Skeletal muscle tissue (tissue), 3 donors: ENCODE measurements at regions not wholly inside any gene's neighbourhood (a gene's known extent, or its start where the extent isn't known, plus 50 kb on each side); places are given as distances from the start of the nearest gene placed in this dataset.
"Not testable (repeated sequence)": the region's sequence is repeated elsewhere in the genome, so short reads cannot be mapped to it uniquely, and the experiment has no call there.

Experiments used
- H3K27ac ChIP-seq: one replicate; pipeline ENCODE4 v1.7.0; 2013; ENCODE audit warnings: mild to moderate bottlenecking, low read depth, low read length, inconsistent platforms
- H3K27me3 ChIP-seq, 3 donors: one replicate each; pipeline ENCODE4 v1.7.0; 2013; ENCODE audit warnings: low read length in 3 of 3; ENCODE audit not compliant: control insufficient read depth in 3 of 3, insufficient read depth in 3 of 3
- H3K36me3 ChIP-seq, 3 donors: one replicate each; pipeline ENCODE4 v1.7.0; 2013; ENCODE audit warnings: low read length in 3 of 3; ENCODE audit not compliant: control insufficient read depth in 3 of 3, insufficient read depth in 3 of 3
- H3K4me1 ChIP-seq, 3 donors: one replicate each; pipeline ENCODE4 v1.7.0; 2013; ENCODE audit warnings: low read length in 3 of 3, mild to moderate bottlenecking in 3 of 3; ENCODE audit not compliant: control insufficient read depth in 3 of 3, insufficient read depth in 3 of 3
- H3K4me3 ChIP-seq, 3 donors: one replicate each; pipeline ENCODE4 v1.7.0; 2013; ENCODE audit warnings: low read length in 3 of 3
- H3K9ac ChIP-seq, 3 donors: one replicate each; pipeline ENCODE4 v1.7.0; 2013; ENCODE audit warnings: low read length in 3 of 3, mild to moderate bottlenecking in 3 of 3, moderate library complexity in 2 of 3, low read depth in 1 of 3
- H3K9me3 ChIP-seq, 3 donors: one replicate each; pipeline ENCODE4 v1.7.0; 2013; ENCODE audit warnings: low read length in 3 of 3; ENCODE audit not compliant: control insufficient read depth in 3 of 3
- donor health status: Osteomylitis.

GRCh38 chr20:43349841-43350240 lies 107.9 kb upstream of the SRSF6 start:
- no peaks in the 10 kb centered on the region for H3K4me1 ChIP-seq
- no peak overlapping the region for H3K27ac ChIP-seq
- no peaks in the 10 kb centered on the region for H3K27me3 ChIP-seq
- H3K9me3 ChIP-seq: no peaks in the 10 kb centered on the region
- no peaks in the 10 kb centered on the region for H3K36me3 ChIP-seq
- H3K9ac ChIP-seq: no peak overlapping the region
- H3K4me3 ChIP-seq: no peak overlapping the region

GRCh38 chr20:43347839-43348238 lies 109.9 kb upstream of the SRSF6 start:
- H3K27me3 ChIP-seq, H3K27ac ChIP-seq, H3K9me3 ChIP-seq: not testable (repeated sequence)

DNA sequence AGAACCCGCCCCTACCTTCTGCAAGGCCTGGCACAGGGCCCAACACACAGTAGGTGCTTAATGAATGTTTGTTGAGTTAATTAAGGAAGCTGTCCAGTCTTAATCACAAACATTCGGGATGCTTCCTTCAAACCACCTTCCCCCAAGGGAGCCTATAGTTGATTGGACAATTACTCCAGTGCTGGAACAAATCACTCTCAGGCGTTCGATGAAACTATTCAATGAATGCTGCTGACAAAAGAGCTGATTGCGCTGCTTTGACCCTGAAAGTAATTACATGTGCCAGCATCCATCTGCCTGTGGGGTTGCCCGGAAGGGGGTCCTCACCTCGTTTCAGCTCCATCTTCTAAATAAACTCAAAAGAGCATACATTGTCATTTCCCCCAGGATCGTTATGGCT lies 112.0 kb upstream of the SRSF6 start:
- Histone ChIP-seq H3K27ac (no peak overlapping the region), H3K36me3 (no peaks in the 10 kb centered on the region), H3K4me1 (no peaks in the 10 kb centered on the region), H3K27me3 (no peaks in the 10 kb centered on the region), H3K9ac (no peak overlapping the region), H3K4me3 (no peak overlapping the region), H3K9me3 (no peaks in the 10 kb centered on the region)

More at GRCh38 chr20:43347839-43348238, 109.9 kb upstream of the SRSF6 start:
- H3K36me3 ChIP-seq, H3K4me1 ChIP-seq, H3K4me3 ChIP-seq, H3K9ac ChIP-seq: not testable (repeated sequence)

GRCh38 chr20:43341511-43341910 lies 116.2 kb upstream of the SRSF6 start:
- Histone ChIP-seq H3K27ac (no peak overlapping the region), H3K9me3 (no peaks in the 10 kb centered on the region), H3K27me3 (no peaks in the 10 kb centered on the region), H3K9ac (no peak overlapping the region), H3K4me1 (no peaks in the 10 kb centered on the region), H3K36me3 (no peaks in the 10 kb centered on the region), H3K4me3 (no peak overlapping the region)

DNA sequence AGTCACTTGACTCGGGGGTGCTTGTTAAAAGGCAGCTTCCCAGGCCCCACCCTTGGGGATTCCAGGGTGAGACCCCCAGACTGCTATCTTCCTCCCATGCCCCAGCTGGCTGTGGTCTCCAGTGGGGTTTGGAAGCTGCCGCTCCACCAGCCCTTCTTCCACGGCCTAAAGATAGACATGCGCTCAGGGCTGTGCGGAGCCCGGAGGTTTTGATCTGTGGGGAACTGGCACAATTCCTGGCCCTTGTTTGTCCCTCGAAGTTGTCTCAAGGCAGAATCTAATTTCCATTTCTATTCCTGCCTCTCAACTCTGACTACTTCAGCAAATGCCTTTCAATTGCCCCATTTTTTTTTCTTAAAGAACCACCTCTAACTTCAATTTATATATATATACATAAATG lies 120.7 kb upstream of the SRSF6 start:
- H3K36me3 ChIP-seq: no peaks in the 10 kb centered on the region
- H3K9ac ChIP-seq: no peak overlapping the region

DNA sequence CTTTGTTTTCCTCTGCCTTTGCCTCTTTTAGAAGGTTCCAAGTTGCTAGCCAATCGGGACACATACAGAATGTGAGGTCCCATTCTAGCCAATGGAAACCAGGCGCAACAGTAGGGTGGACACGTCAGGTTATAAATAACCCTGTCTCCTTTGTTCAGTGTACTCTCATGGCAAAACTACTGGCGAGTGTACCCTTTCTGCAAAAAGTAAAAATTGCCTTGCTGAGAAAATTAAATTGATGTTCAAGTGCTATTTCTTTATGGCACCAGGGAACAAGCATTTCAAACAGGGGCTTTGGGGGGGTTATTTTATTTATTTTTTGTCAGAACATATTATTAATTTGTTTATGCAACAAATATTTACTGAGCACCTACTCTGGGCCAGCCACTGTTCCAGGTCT lies 123.6 kb upstream of the SRSF6 start:
- Histone ChIP-seq H3K27me3 (no peaks in the 10 kb centered on the region), H3K9ac (no peak overlapping the region), H3K27ac (no peak overlapping the region), H3K9me3 (peaks cover 0 to 6% (median 5%) of the 10 kb centered on the region in 3 donors), H3K4me1 (no peaks in the 10 kb centered on the region), H3K36me3 (no peaks in the 10 kb centered on the region), H3K4me3 (no peak overlapping the region)

More for the DNA sequence above, 120.7 kb upstream of the SRSF6 start:
- H3K4me1 ChIP-seq: no peaks in the 10 kb centered on the region
- H3K27me3 ChIP-seq: no peaks in the 10 kb centered on the region
- H3K4me3 ChIP-seq: no peak overlapping the region
- no peak overlapping the region for H3K27ac ChIP-seq
- peaks cover 0 to 6% (median 5%) of the 10 kb centered on the region in 3 donors for H3K9me3 ChIP-seq

GRCh38 chr20:43331906-43332305 lies 125.8 kb upstream of the SRSF6 start:
- peaks cover 0 to 6% (median 5%) of the 10 kb centered on the region in 3 donors for H3K9me3 ChIP-seq
- H3K36me3 ChIP-seq: no peaks in the 10 kb centered on the region
- no peak overlapping the region for H3K4me3 ChIP-seq
- H3K4me1 ChIP-seq: no peaks in the 10 kb centered on the region
- H3K27ac ChIP-seq: no peak overlapping the region
- H3K9ac ChIP-seq: no peak overlapping the region
- no peaks in the 10 kb centered on the region for H3K27me3 ChIP-seq

- H3K36me3 ChIP-seq: no peaks in the 10 kb centered on the region
Observed at GRCh38 chr20:43328697-43329096, 129.0 kb upstream of the SRSF6 start.

GRCh38 chr20:43327234-43327633 lies 130.5 kb upstream of the SRSF6 start:
- H3K9me3 ChIP-seq, H3K36me3 ChIP-seq, H3K27me3 ChIP-seq, H3K4me3 ChIP-seq, H3K27ac ChIP-seq, H3K4me1 ChIP-seq, H3K9ac ChIP-seq: not testable (repeated sequence)

More at GRCh38 chr20:43328697-43329096, 129.0 kb upstream of the SRSF6 start:
- Histone ChIP-seq H3K9me3 (no peaks in the 10 kb centered on the region), H3K4me3 (no peak overlapping the region), H3K27me3 (no peaks in the 10 kb centered on the region), H3K27ac (no peak overlapping the region), H3K9ac (no peak overlapping the region), H3K4me1 (no peaks in the 10 kb centered on the region)

DNA sequence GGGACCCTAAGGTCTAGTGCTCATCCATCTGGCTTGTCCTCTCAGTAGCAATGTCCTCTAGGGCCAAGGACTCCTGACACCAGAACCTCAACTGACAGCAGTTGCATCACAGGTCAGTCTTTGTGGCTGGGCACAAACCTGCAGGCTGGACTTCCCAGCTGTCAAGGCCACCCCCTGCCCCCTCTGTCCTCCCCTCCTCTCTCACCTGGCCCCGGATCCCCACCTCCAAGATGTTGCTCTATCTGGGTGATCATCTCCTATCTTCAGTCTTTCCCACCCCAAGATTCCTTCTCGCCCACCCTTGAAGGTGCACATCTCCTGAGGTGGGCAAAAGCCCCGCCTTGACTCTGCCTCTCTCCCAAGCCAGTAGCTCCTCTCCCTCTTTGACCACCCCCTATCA lies 131.8 kb upstream of the SRSF6 start:
- Histone ChIP-seq H3K4me1 (no peaks in the 10 kb centered on the region), H3K9ac (no peak overlapping the region), H3K27me3 (no peaks in the 10 kb centered on the region), H3K36me3 (no peaks in the 10 kb centered on the region), H3K27ac (no peak overlapping the region), H3K9me3 (no peaks in the 10 kb centered on the region), H3K4me3 (no peak overlapping the region)

- Histone ChIP-seq H3K27ac (no peak overlapping the region), H3K4me1 (no peaks in the 10 kb centered on the region), H3K36me3 (no peaks in the 10 kb centered on the region), H3K9me3 (no peaks in the 10 kb centered on the region), H3K4me3 (no peak overlapping the region), H3K9ac (no peak overlapping the region), H3K27me3 (no peaks in the 10 kb centered on the region)
Observed at GRCh38 chr20:43323592-43323991, 133.9 kb upstream of the PTPRT start.
